ENCODE measurements at regions not wholly inside any gene's neighbourhood (a gene's known extent, or its start where the extent isn't known, plus 50 kb on each side); places are given as distances from the start of the nearest gene placed in this dataset.

- no peak for DNase-seq (ENCODE audit: extremely low read depth, low read depth)
- no peak for TF ChIP-seq CTCF (IDR thresholded peaks at IDR 0.05; ENCODE audit: low read depth, low read length)
These were observed 649.5 kb upstream of the CCDC179 start for GRCh38 chr11:23509821-23510220.

GRCh38 chr11:23519194-23519593 lies 658.9 kb upstream of the CCDC179 start:
- TF ChIP-seq CTCF (IDR thresholded peaks at IDR 0.05; ENCODE audit: low read depth, low read length), result no peak
- DNase-seq (ENCODE audit: extremely low read depth, low read depth), result no peak

- no peak for DNase-seq (ENCODE audit: extremely low read depth, low read depth)
- TF ChIP-seq CTCF (IDR thresholded peaks at IDR 0.05; ENCODE audit: low read depth, low read length), result no peak
These were observed 660.1 kb upstream of the CCDC179 start for GRCh38 chr11:23520226-23520960.

- DNase-seq (ENCODE audit: extremely low read depth, low read depth), result no peak
- no peak for TF ChIP-seq CTCF (IDR thresholded peaks at IDR 0.05; ENCODE audit: low read depth, low read length)
These were observed 676.6 kb upstream of the CCDC179 start for GRCh38 chr11:23536907-23537306.

- no peak for TF ChIP-seq CTCF (IDR thresholded peaks at IDR 0.05; ENCODE audit: low read depth, low read length)
- no peak for DNase-seq (ENCODE audit: extremely low read depth, low read depth)
These were observed 679.3 kb upstream of the CCDC179 start for GRCh38 chr11:23539556-23539955.

GRCh38 chr11:23540101-23540561 lies 679.9 kb upstream of the CCDC179 start:
- TF ChIP-seq CTCF (IDR thresholded peaks at IDR 0.05; ENCODE audit: low read depth, low read length), result peak; percentile 76
- no peak for DNase-seq (ENCODE audit: extremely low read depth, low read depth)

GRCh38 chr11:23542189-23542588 lies 681.9 kb upstream of the CCDC179 start:
- no peak for DNase-seq (ENCODE audit: extremely low read depth, low read depth)
- TF ChIP-seq CTCF (IDR thresholded peaks at IDR 0.05; ENCODE audit: low read depth, low read length), result no peak

All from AG09319 (cell line).